ENCODE measurements at regions not wholly inside any gene's neighbourhood (a gene's known extent, or its start where the extent isn't known, plus 50 kb on each side); places are given as distances from the start of the nearest gene placed in this dataset.
"Not testable (repeated sequence)": the region's sequence is repeated elsewhere in the genome, so short reads cannot be mapped to it uniquely, and the experiment has no call there.

- DNase-seq = no peak
Observed at GRCh38 chr4:148735432-148736155, 293.4 kb upstream of the NR3C2 start.

- no peak for DNase-seq
Observed at GRCh38 chr4:148730766-148731165, 288.6 kb upstream of the NR3C2 start.

- DNase-seq = no peak
Observed at GRCh38 chr4:148730082-148730640, 287.9 kb upstream of the NR3C2 start.

- DNase-seq = no peak
Observed at GRCh38 chr4:148717988-148718387, 275.8 kb upstream of the NR3C2 start.

- DNase-seq = no peak
Observed at GRCh38 chr4:148716431-148717052, 274.3 kb upstream of the NR3C2 start.

GRCh38 chr4:148704291-148704690 is 262.1 kb upstream of the NR3C2 start:
- no peak for DNase-seq

GRCh38 chr4:148694702-148695101 is 252.5 kb upstream of the NR3C2 start:
- no peak for DNase-seq

- no peak for DNase-seq
Observed at GRCh38 chr4:148693913-148694649, 251.9 kb upstream of the NR3C2 start.

- no peak for DNase-seq
Observed at GRCh38 chr4:148692242-148692641, 250.0 kb upstream of the NR3C2 start.

GRCh38 chr4:148686449-148686848 is 244.2 kb upstream of the NR3C2 start:
- no peak for DNase-seq

- DNase-seq = no peak
Observed at GRCh38 chr4:148684638-148685037, 242.4 kb upstream of the NR3C2 start.

GRCh38 chr4:148680884-148681283 is 238.7 kb upstream of the NR3C2 start:
- no peak for DNase-seq

- DNase-seq = no peak
Observed at GRCh38 chr4:148676344-148676743, 234.1 kb upstream of the NR3C2 start.

- no peak for DNase-seq
Observed at GRCh38 chr4:148674876-148675275, 232.7 kb upstream of the NR3C2 start.

GRCh38 chr4:148664636-148665035 is 222.4 kb upstream of the NR3C2 start:
- no peak for DNase-seq

- no peak for DNase-seq
Observed at GRCh38 chr4:148654131-148654530, 211.9 kb upstream of the NR3C2 start.

GRCh38 chr4:148653681-148654080 is 211.5 kb upstream of the NR3C2 start:
- DNase-seq = no peak

- no peak for DNase-seq
Observed at GRCh38 chr4:148651991-148652390, 209.8 kb upstream of the NR3C2 start.

GRCh38 chr4:148649652-148650331 is 207.6 kb upstream of the NR3C2 start:
- no peak for DNase-seq

- no peak for DNase-seq
Observed at GRCh38 chr4:148643851-148644250, 201.6 kb upstream of the NR3C2 start.

- DNase-seq = no peak
Observed at GRCh38 chr4:148642907-148643306, 200.7 kb upstream of the NR3C2 start.

- not testable (repeated sequence) for DNase-seq
Observed at GRCh38 chr4:148638079-148638478, 195.9 kb upstream of the NR3C2 start.

GRCh38 chr4:148637453-148637852 is 195.2 kb upstream of the NR3C2 start:
- DNase-seq = not testable (repeated sequence)
